Osteocyte (in vitro differentiated cells): ENCODE measurements at regions not wholly inside any gene's neighbourhood (a gene's known extent, or its start where the extent isn't known, plus 50 kb on each side); places are given as distances from the start of the nearest gene placed in this dataset.

ENCODE experiments used
- DNase-seq: peaks from one replicate; pipeline ENCODE4 v3.0.0; 2021; ENCODE audit warnings: mixed read lengths; ENCODE audit not compliant: unreplicated experiment; ENCODE audit errors: extremely low spot score
- H3K27ac Mint-ChIP-seq: one replicate; pipeline ENCODE4 v1.8.0; 2021; ENCODE audit warnings: mild to moderate bottlenecking, mixed read lengths; ENCODE audit not compliant: unreplicated experiment
- H3K27me3 Mint-ChIP-seq: one replicate; pipeline ENCODE4 v1.8.0; 2021; ENCODE audit warnings: mixed read lengths; ENCODE audit not compliant: unreplicated experiment
- H3K36me3 Mint-ChIP-seq: one replicate; pipeline ENCODE4 v1.8.0; 2021; ENCODE audit warnings: mixed read lengths; ENCODE audit not compliant: unreplicated experiment
- H3K4me1 Mint-ChIP-seq: one replicate; pipeline ENCODE4 v1.8.0; 2021; ENCODE audit warnings: mixed read lengths; ENCODE audit not compliant: unreplicated experiment
- H3K4me3 Mint-ChIP-seq: one replicate; pipeline ENCODE4 v1.8.0; 2021; ENCODE audit warnings: mild to moderate bottlenecking, moderate library complexity, mixed read lengths; ENCODE audit not compliant: unreplicated experiment
- H3K9me3 Mint-ChIP-seq: one replicate; pipeline ENCODE4 v1.8.0; 2021; ENCODE audit warnings: mixed read lengths; ENCODE audit not compliant: unreplicated experiment
- CTCF ChIP-seq: fragments of 200-600 bp; sonication (generic); IDR thresholded peaks from 2 replicates; pipeline ENCODE4 v1.5.0; 2021; ENCODE audit warnings: antibody characterized with exemption, mild to moderate bottlenecking, moderate library complexity

- Mint-ChIP-seq H3K36me3 (no peaks in the 10 kb centered on the region), H3K9me3 (no peaks in the 10 kb centered on the region), H3K4me3 (no peak overlapping the region), H3K4me1 (no peaks in the 10 kb centered on the region), H3K27me3 (no peaks in the 10 kb centered on the region), H3K27ac (no peak overlapping the region)
- no peak for TF ChIP-seq CTCF
- no peak for DNase-seq
Measured at GRCh38 chr14:40599725-40600124, 1007.0 kb upstream of the LRFN5 start.

GRCh38 chr14:40581264-40581663 lies 1025.4 kb upstream of the LRFN5 start:
- Mint-ChIP-seq H3K27me3 (no peaks in the 10 kb centered on the region), H3K4me3 (no peak overlapping the region), H3K9me3 (peaks cover 2% of the 10 kb centered on the region), H3K4me1 (no peaks in the 10 kb centered on the region), H3K27ac (no peak overlapping the region), H3K36me3 (no peaks in the 10 kb centered on the region)
- no peak for DNase-seq
- TF ChIP-seq CTCF: no peak

- DNase-seq: no peak
- no peak overlapping the region for H3K27ac Mint-ChIP-seq
Measured at GRCh38 chr14:40576880-40577478, 1029.7 kb upstream of the LRFN5 start.

GRCh38 chr14:40574780-40575179 lies 1031.9 kb upstream of the LRFN5 start:
- Mint-ChIP-seq H3K4me1 (no peaks in the 10 kb centered on the region), H3K27ac (no peak overlapping the region), H3K36me3 (no peaks in the 10 kb centered on the region), H3K9me3 (peaks cover 8% of the 10 kb centered on the region), H3K4me3 (no peak overlapping the region), H3K27me3 (no peaks in the 10 kb centered on the region)
- no peak for DNase-seq
- TF ChIP-seq CTCF: no peak

More at GRCh38 chr14:40576880-40577478, 1029.7 kb upstream of the LRFN5 start:
- no peak for TF ChIP-seq CTCF
- H3K27me3 Mint-ChIP-seq: no peaks in the 10 kb centered on the region
- H3K4me3 Mint-ChIP-seq: no peak overlapping the region
- H3K4me1 Mint-ChIP-seq: no peaks in the 10 kb centered on the region
- peaks cover 8% of the 10 kb centered on the region for H3K9me3 Mint-ChIP-seq
- H3K36me3 Mint-ChIP-seq: no peaks in the 10 kb centered on the region

- Mint-ChIP-seq H3K27ac (no peak overlapping the region), H3K4me1 (no peaks in the 10 kb centered on the region), H3K4me3 (no peak overlapping the region), H3K9me3 (no peaks in the 10 kb centered on the region), H3K27me3 (no peaks in the 10 kb centered on the region), H3K36me3 (no peaks in the 10 kb centered on the region)
- DNase-seq: no peak
- TF ChIP-seq CTCF: no peak
Measured at GRCh38 chr14:40525314-40525713, 1081.4 kb upstream of the LRFN5 start.
